HepG2 (cell line): ENCODE measurements at regions not wholly inside any gene's neighbourhood (a gene's known extent, or its start where the extent isn't known, plus 50 kb on each side); places are given as distances from the start of the nearest gene placed in this dataset.

Experiments
- ATAC-seq: fragments of 200-7000 bp; cut with Tn5 transposase; 3 replicates; pipeline ENCODE4 v1.9.1; 2020; ENCODE audit warnings: mild to moderate bottlenecking, moderate library complexity
- BruUV-seq: library from RNA; stranded (reverse); fragments of 400-500 nt; replicated peaks from 2 replicates; lab custom pipeline; 2021; lab: Mats Ljungman, UMichigan
- CTCF ChIA-PET: fragments of 300-600 bp; formaldehyde crosslinking; extraction: SDS; loops from one replicate; lab custom pipeline; 2021; ENCODE audit warnings: low total read pairs, inconsistent platforms, low intra/inter-chr PET ratio; lab: Yijun Ruan, JAX
- POLR2A ChIA-PET: fragments of 350-600 bp; sonication (Branson Sonifier 250); formaldehyde crosslinking; loops from one replicate; lab custom pipeline; 2020; ENCODE audit warnings: antibody characterized with exemption, inconsistent platforms; lab: Yijun Ruan, JAX
- DNase-seq: peaks from one replicate; pipeline ENCODE4 v3.0.0-alpha.2; 2015; ENCODE audit warnings: low spot score
- FAIRE-seq: peaks from 3 replicates; lab custom pipeline; 2011; peaks lifted over from hg19 to GRCh38; lab: Jason Lieb, UNC
- H2AFZ ChIP-seq: one replicate; pipeline ENCODE4 v1.6.1; 2011; ENCODE audit warnings: low read length, inconsistent platforms
- H3K27ac ChIP-seq: fragments of 300-600 bp; 3 replicates; pipeline ENCODE4 v1.8.0; 2011; ENCODE audit warnings: mixed run types, mild to moderate bottlenecking, mixed read lengths, low read length, inconsistent platforms; ENCODE audit not compliant: insufficient read depth; ENCODE audit errors: extremely low read length
- H3K27me3 ChIP-seq, 2 experiments: fragments of 200-600 bp in 1 of 2; 2 replicates in 1 of 2; 3 replicates in 1 of 2; pipeline versions ENCODE4 v1.6.0 to v1.8.0; 2011; ENCODE audit warnings: low read length in 2 of 2, mild to moderate bottlenecking in 2 of 2, moderate library complexity in 2 of 2, inconsistent platforms in 1 of 2; ENCODE audit not compliant: insufficient read depth in 2 of 2, control insufficient read depth in 1 of 2
- H3K36me3 ChIP-seq, 2 experiments: fragments of 200-600 bp in 1 of 2; replicated peaks in 1 of 2; 2 replicates in 1 of 2; 3 replicates in 1 of 2; pipeline versions ENCODE4 v1.5.1 to v1.8.0; 2011; ENCODE audit warnings: low read length in 2 of 2, inconsistent platforms in 1 of 2; ENCODE audit not compliant: insufficient read depth in 2 of 2, control insufficient read depth in 1 of 2
- H3K4me1 ChIP-seq: 2 replicates; pipeline ENCODE4 v1.5.1; 2012; ENCODE audit warnings: low read length, inconsistent platforms; ENCODE audit not compliant: insufficient read depth
- H3K4me2 ChIP-seq: 2 replicates; pipeline ENCODE4 v1.6.0; 2011; ENCODE audit warnings: low read depth, low read length, inconsistent platforms
- H3K4me3 ChIP-seq, 3 experiments: fragments of 200-600 bp in 1 of 3; sonication (generic), shearing (Covaris generic) in 1 of 3; replicated peaks in 1 of 3; 2 replicates each; pipeline ENCODE4 v1.5.1; 2011 to 2016; ENCODE audit warnings: low read length in 3 of 3, inconsistent platforms in 2 of 3, low read depth in 2 of 3, mild to moderate bottlenecking in 2 of 3, control low read depth in 1 of 3, mixed read lengths in 1 of 3; ENCODE audit not compliant: insufficient read depth in 1 of 3
- H3K79me2 ChIP-seq: one replicate; pipeline ENCODE4 v1.6.1; 2011; ENCODE audit warnings: low read length, inconsistent platforms; ENCODE audit not compliant: insufficient read depth
- H3K9ac ChIP-seq: 2 replicates; pipeline ENCODE4 v1.6.0; 2011; ENCODE audit warnings: mild to moderate bottlenecking, low read depth, low read length, inconsistent platforms; ENCODE audit not compliant: insufficient read depth
- H3K9me3 ChIP-seq: 2 replicates; pipeline ENCODE4 v1.5.1; 2012; ENCODE audit warnings: mild to moderate bottlenecking, low read length
- H4K20me1 ChIP-seq: 2 replicates; pipeline ENCODE4 v1.6.0; 2011; ENCODE audit warnings: inconsistent platforms, mild to moderate bottlenecking, low read length, moderate library complexity; ENCODE audit not compliant: insufficient read depth
- ARNT2 ChIP-seq: sonication (generic); formaldehyde crosslinking; IDR thresholded peaks from 2 replicates; pipeline ENCODE4 v1.8.0; 2022; ENCODE audit warnings: mild to moderate bottlenecking, low read depth, missing genetic modification reagents, moderate library complexity
- ATF3 ChIP-seq: sonication (generic); formaldehyde crosslinking; IDR thresholded peaks from 2 replicates; pipeline ENCODE4 v1.4.0; 2020; ENCODE audit warnings: missing genetic modification reagents
- CHD2 ChIP-seq: IDR thresholded peaks from 2 replicates; pipeline ENCODE4 v1.6.1; 2011; ENCODE audit warnings: low read depth, low read length, improper control_type of control experiment
- GPN1 ChIP-seq: sonication (generic); formaldehyde crosslinking; IDR thresholded peaks from 2 replicates; pipeline ENCODE4 v1.5.1; 2020; ENCODE audit warnings: missing genetic modification reagents, borderline replicate concordance
- JUND ChIP-seq: sonication (generic); formaldehyde crosslinking; IDR thresholded peaks from 2 replicates; pipeline ENCODE4 v1.8.0; 2022; ENCODE audit warnings: mild to moderate bottlenecking, missing genetic modification reagents
- MYPOP ChIP-seq: sonication (generic); formaldehyde crosslinking; IDR thresholded peaks from 2 replicates; pipeline ENCODE4 v1.8.1; 2023; ENCODE audit warnings: mild to moderate bottlenecking, moderate library complexity, missing genetic modification reagents
- SRY ChIP-seq: sonication (generic); formaldehyde crosslinking; IDR thresholded peaks from 2 replicates; pipeline ENCODE4 v1.8.0; 2022; ENCODE audit warnings: mild to moderate bottlenecking, missing genetic modification reagents
- SSRP1 ChIP-seq: IDR thresholded peaks from 2 replicates; pipeline ENCODE4 v1.6.1; 2016; ENCODE audit warnings: control low read depth
- TARDBP ChIP-seq: sonication (generic); formaldehyde crosslinking; IDR thresholded peaks from 2 replicates; pipeline ENCODE4 v1.8.0; 2022; ENCODE audit warnings: mild to moderate bottlenecking, missing genetic modification reagents
- THAP8 ChIP-seq: sonication (generic); formaldehyde crosslinking; IDR thresholded peaks from 2 replicates; pipeline ENCODE4 v1.5.1; 2020; ENCODE audit warnings: missing genetic modification reagents, mild to moderate bottlenecking, borderline replicate concordance
- TOPORS ChIP-seq: sonication (generic); formaldehyde crosslinking; IDR thresholded peaks from 2 replicates; pipeline ENCODE4 v1.8.0; 2023; ENCODE audit warnings: mild to moderate bottlenecking, missing genetic modification reagents
- ZBTB3 ChIP-seq: sonication (generic); formaldehyde crosslinking; IDR thresholded peaks from 2 replicates; pipeline ENCODE4 v1.4.0; 2020; ENCODE audit warnings: low read depth, mild to moderate bottlenecking, moderate library complexity, missing genetic modification reagents, borderline replicate concordance
- ZFP36 ChIP-seq: fragments of 150-350 bp; IDR thresholded peaks from 2 replicates; pipeline ENCODE4 v1.6.1; 2018; ENCODE audit warnings: borderline replicate concordance, low read length, low read depth; ENCODE audit not compliant: partially characterized antibody
- ZMYM4 ChIP-seq: sonication (generic); formaldehyde crosslinking; IDR thresholded peaks from 2 replicates; pipeline ENCODE4 v1.8.1; 2023; ENCODE audit warnings: mild to moderate bottlenecking, missing genetic modification reagents
- ZNF441 ChIP-seq: sonication (generic); formaldehyde crosslinking; IDR thresholded peaks from 2 replicates; pipeline ENCODE4 v1.7.0; 2021; ENCODE audit warnings: missing genetic modification reagents, borderline replicate concordance
- ZNF468 ChIP-seq: sonication (generic); formaldehyde crosslinking; IDR thresholded peaks from 2 replicates; pipeline ENCODE4 v1.8.0; 2022; ENCODE audit warnings: mild to moderate bottlenecking, moderate library complexity, missing genetic modification reagents
- ZNF652 ChIP-seq: IDR thresholded peaks from 2 replicates; pipeline ENCODE4 v1.6.1; 2016; ENCODE audit warnings: low read depth, borderline replicate concordance
- WGBS: methylation state at CpG from one replicate; pipeline ENCODE4 v1.1.6; 2017; ENCODE audit warnings: low lambda C conversion rate; 5-methylcytosine and 5-hydroxymethylcytosine counted together
- in situ Hi-C: cut with HindIII; loops from 2 replicates; pipeline ENCODE4 v1.10.0; 2017; ENCODE audit warnings: low pct_unique_long_range_greater_than_20kb; ENCODE audit not compliant: extremely low pct_ligation_motif_present
- intact Hi-C: fragments of 100-400 bp; cut with micrococcal nuclease; formaldehyde crosslinking; loops from one replicate; pipeline ENCODE4 v1.10.0; 2022; ENCODE audit not compliant: unreplicated experiment

GRCh38 chr12:61138415-61138759, 1121.8 kb upstream of the USP15 start:
- H3K4me3 ChIP-seq: no peak overlapping the region
- no peak overlapping the region for H3K9ac ChIP-seq
- ChIA-PET POLR2A (no interaction called here), CTCF (no interaction called here)
- DNase-seq (no peak), ATAC-seq (no peak), FAIRE-seq (no peak)
- no peaks in the 10 kb centered on the region for H3K79me2 ChIP-seq
- intact Hi-C loops (no loop called here), in situ Hi-C loops (no loop called here)
- no peaks in the 10 kb centered on the region for H3K36me3 ChIP-seq
- no peak overlapping the region for H3K4me2 ChIP-seq
- H3K4me1 ChIP-seq: no peaks in the 10 kb centered on the region
- H2AFZ ChIP-seq: no peak overlapping the region
- H3K27ac ChIP-seq: no peak overlapping the region
- no peaks in the 10 kb centered on the region for H3K27me3 ChIP-seq
- H3K9me3 ChIP-seq: peaks cover 58% of the 10 kb centered on the region
- BruUV-seq: no TSS peak
- no peak for TF ChIP-seq ZMYM4 (CRISPR knock-in tag)
- no peak for TF ChIP-seq ATF3 (CRISPR knock-in tag)
- no peak for TF ChIP-seq SRY
- no peak for TF ChIP-seq MYPOP (CRISPR knock-in tag)
- no peak for TF ChIP-seq ARNT2 (CRISPR knock-in tag)
- TF ChIP-seq, all 625 proteins: peak for 0
- no peaks in the 10 kb centered on the region for H4K20me1 ChIP-seq

- ATAC-seq (no peak), FAIRE-seq (no peak), DNase-seq (no peak)
- BruUV-seq: no TSS peak
- H3K79me2 ChIP-seq: no peaks in the 10 kb centered on the region
- 4% methylated on average over 2 of the region's 2 CpGs for WGBS
- peaks cover 62% of the 10 kb centered on the region for H3K9me3 ChIP-seq
- no peak overlapping the region for H2AFZ ChIP-seq
- no peak overlapping the region for H3K4me2 ChIP-seq
- POLR2A ChIA-PET: no interaction called here
- intact Hi-C loops (no loop called here), in situ Hi-C loops (no loop called here)
- no peaks in the 10 kb centered on the region for H4K20me1 ChIP-seq
- H3K27me3 ChIP-seq: no peaks in the 10 kb centered on the region
- CTCF ChIA-PET: no interaction called here
- no peaks in the 10 kb centered on the region for H3K36me3 ChIP-seq
- no peak overlapping the region for H3K9ac ChIP-seq
- TF ChIP-seq SSRP1 (CRISPR knock-in tag): no peak
- no peak for TF ChIP-seq ZNF468 (CRISPR knock-in tag)
- no peak for TF ChIP-seq ZNF441 (CRISPR knock-in tag)
- TF ChIP-seq TARDBP (CRISPR knock-in tag): no peak
- no peak for TF ChIP-seq CHD2
- no peak for TF ChIP-seq ZBTB3 (CRISPR knock-in tag)
- TF ChIP-seq ZNF652 (CRISPR knock-in tag): no peak
- TF ChIP-seq TOPORS (CRISPR knock-in tag): no peak
- no peak for TF ChIP-seq GPN1 (CRISPR knock-in tag)
- no peak for TF ChIP-seq ZFP36
- no peak for TF ChIP-seq THAP8 (CRISPR knock-in tag)
- TF ChIP-seq JUND: no peak
- H3K27ac ChIP-seq: no peak overlapping the region
- H3K4me3 ChIP-seq: no peak overlapping the region
- no peaks in the 10 kb centered on the region for H3K4me1 ChIP-seq
Measured at GRCh38 chr12:61161961-61162360, 1098.2 kb upstream of the USP15 start.
